Osteocyte (in vitro differentiated cells): ENCODE measurements at regions not wholly inside any gene's neighbourhood (a gene's known extent, or its start where the extent isn't known, plus 50 kb on each side); places are given as distances from the start of the nearest gene placed in this dataset.

ENCODE experiments used
- DNase-seq: peaks from one replicate; pipeline ENCODE4 v3.0.0; 2021; ENCODE audit warnings: mixed read lengths; ENCODE audit not compliant: unreplicated experiment; ENCODE audit errors: extremely low spot score
- H3K27ac Mint-ChIP-seq: one replicate; pipeline ENCODE4 v1.8.0; 2021; ENCODE audit warnings: mild to moderate bottlenecking, mixed read lengths; ENCODE audit not compliant: unreplicated experiment
- H3K27me3 Mint-ChIP-seq: one replicate; pipeline ENCODE4 v1.8.0; 2021; ENCODE audit warnings: mixed read lengths; ENCODE audit not compliant: unreplicated experiment
- H3K36me3 Mint-ChIP-seq: one replicate; pipeline ENCODE4 v1.8.0; 2021; ENCODE audit warnings: mixed read lengths; ENCODE audit not compliant: unreplicated experiment
- H3K4me1 Mint-ChIP-seq: one replicate; pipeline ENCODE4 v1.8.0; 2021; ENCODE audit warnings: mixed read lengths; ENCODE audit not compliant: unreplicated experiment
- H3K4me3 Mint-ChIP-seq: one replicate; pipeline ENCODE4 v1.8.0; 2021; ENCODE audit warnings: mild to moderate bottlenecking, moderate library complexity, mixed read lengths; ENCODE audit not compliant: unreplicated experiment
- H3K9me3 Mint-ChIP-seq: one replicate; pipeline ENCODE4 v1.8.0; 2021; ENCODE audit warnings: mixed read lengths; ENCODE audit not compliant: unreplicated experiment
- CTCF ChIP-seq: fragments of 200-600 bp; sonication (generic); IDR thresholded peaks from 2 replicates; pipeline ENCODE4 v1.5.0; 2021; ENCODE audit warnings: antibody characterized with exemption, mild to moderate bottlenecking, moderate library complexity

GRCh38 chr3:194961149-194961548 is 275.5 kb downstream of the FAM43A start:
- no peak overlapping the region for H3K4me3 Mint-ChIP-seq
- DNase-seq: peak; percentile 78
- peaks cover 11% of the 10 kb centered on the region for H3K27me3 Mint-ChIP-seq
- H3K9me3 Mint-ChIP-seq: no peaks in the 10 kb centered on the region
- TF ChIP-seq CTCF: no peak
- no peaks in the 10 kb centered on the region for H3K36me3 Mint-ChIP-seq
- no peaks in the 10 kb centered on the region for H3K4me1 Mint-ChIP-seq
- no peak overlapping the region for H3K27ac Mint-ChIP-seq

- no peaks in the 10 kb centered on the region for H3K4me1 Mint-ChIP-seq
- H3K9me3 Mint-ChIP-seq: no peaks in the 10 kb centered on the region
- no peak for TF ChIP-seq CTCF
- no peak overlapping the region for H3K4me3 Mint-ChIP-seq
- no peaks in the 10 kb centered on the region for H3K36me3 Mint-ChIP-seq
- H3K27me3 Mint-ChIP-seq: peaks cover 12% of the 10 kb centered on the region
- DNase-seq: peak; percentile 38
- no peak overlapping the region for H3K27ac Mint-ChIP-seq
These were observed 275.9 kb downstream of the FAM43A start for GRCh38 chr3:194961571-194961970.

DNA sequence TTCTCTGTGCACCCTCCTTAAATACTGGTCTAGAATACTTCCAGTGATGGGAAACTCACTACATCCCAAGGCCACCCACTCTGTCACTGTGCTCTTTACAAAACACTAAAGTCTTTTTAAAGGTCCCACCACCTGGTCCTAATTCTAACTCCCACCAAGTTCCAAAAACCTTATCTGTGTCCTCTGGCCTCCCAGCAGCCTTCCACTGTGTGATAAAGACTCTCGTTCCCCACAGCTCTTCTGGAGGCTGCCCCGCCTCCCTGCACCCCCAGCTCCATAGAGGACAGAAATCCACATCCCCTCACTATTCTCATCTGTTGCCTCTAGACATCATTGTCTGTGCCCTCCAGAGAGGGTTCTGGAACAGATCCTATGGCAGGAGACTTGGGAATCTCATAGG is 276.4 kb downstream of the FAM43A start:
- H3K4me3 Mint-ChIP-seq: no peak overlapping the region
- DNase-seq: peak; percentile 42
- H3K9me3 Mint-ChIP-seq: no peaks in the 10 kb centered on the region
- H3K36me3 Mint-ChIP-seq: no peaks in the 10 kb centered on the region
- H3K4me1 Mint-ChIP-seq: no peaks in the 10 kb centered on the region
- TF ChIP-seq CTCF: no peak
- H3K27me3 Mint-ChIP-seq: peaks cover 17% of the 10 kb centered on the region
- no peak overlapping the region for H3K27ac Mint-ChIP-seq

DNA sequence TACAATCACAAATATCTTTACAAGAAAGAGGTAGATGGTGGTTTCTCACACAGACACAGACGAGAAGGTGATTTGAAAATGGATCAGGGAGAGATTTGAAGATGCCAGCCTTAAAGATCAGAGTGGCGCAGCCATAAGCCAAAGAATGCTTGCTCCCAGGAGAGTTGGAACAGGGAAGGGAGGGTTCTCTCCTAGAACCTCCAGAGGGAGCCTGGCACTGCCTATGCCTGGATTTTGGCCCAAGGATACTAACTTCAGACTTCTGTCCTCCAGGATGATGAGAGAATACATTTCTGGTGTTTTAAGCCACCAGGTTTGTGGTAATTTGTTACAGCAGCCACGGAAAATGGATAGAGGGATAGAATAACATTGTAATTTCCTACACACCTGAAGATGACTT is 279.1 kb downstream of the FAM43A start:
- H3K36me3 Mint-ChIP-seq: no peaks in the 10 kb centered on the region
- TF ChIP-seq CTCF: peak; percentile 14
- no peak overlapping the region for H3K4me3 Mint-ChIP-seq
- H3K9me3 Mint-ChIP-seq: no peaks in the 10 kb centered on the region
- peaks cover 37% of the 10 kb centered on the region for H3K27me3 Mint-ChIP-seq
- no peaks in the 10 kb centered on the region for H3K4me1 Mint-ChIP-seq
- no peak for DNase-seq
- no peak overlapping the region for H3K27ac Mint-ChIP-seq

DNA sequence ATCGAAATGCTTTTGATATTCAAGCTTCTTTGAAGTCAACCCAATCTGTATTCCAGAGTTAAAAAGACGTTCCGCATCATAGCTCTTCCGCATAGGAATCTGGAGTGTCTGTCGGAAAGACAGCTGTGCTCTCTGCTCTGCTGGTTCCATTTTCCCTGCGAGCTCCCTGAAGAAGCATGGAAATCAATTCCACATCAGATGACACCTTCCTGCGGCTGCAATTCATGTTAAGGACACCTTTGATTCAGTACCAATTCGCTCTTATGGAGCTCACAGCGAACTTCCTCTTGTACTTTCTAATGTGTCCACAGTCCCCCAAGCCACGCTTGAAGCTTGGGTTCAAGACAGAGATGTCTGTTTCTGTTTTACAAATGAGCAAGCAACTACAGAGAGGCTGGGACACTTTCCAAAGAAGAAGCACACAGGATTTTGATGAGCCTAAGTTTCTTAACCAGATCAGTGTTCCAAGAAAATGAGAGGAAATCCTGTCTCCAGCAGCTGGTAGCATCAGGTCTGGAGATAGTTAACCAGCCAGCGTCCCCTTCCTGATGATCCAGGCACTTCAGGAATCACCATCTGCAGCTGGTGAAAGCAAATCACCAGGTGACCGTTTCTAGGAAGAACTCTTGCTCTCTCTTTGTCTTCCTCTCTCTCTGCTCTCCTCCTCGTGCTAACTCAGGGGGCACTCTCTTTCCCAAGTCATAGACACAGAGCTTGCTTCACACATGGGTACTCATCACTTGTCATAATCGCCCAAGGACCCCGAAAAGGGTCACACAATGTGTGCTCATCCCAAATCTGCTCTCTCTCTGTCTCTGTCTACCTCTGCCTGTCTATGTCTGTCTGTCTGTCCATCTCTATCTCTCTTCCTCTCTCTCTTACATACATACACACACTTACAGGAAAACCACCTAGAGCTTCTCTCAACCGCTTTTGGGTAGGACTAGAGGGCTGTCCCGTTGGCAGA is 281.8 kb downstream of the FAM43A start:
- peaks cover 2% of the 10 kb centered on the region for H3K36me3 Mint-ChIP-seq
- peak; percentile 44 for DNase-seq
- peaks cover 6% of the 10 kb centered on the region for H3K9me3 Mint-ChIP-seq
- TF ChIP-seq CTCF: no peak
- peaks cover 44% of the 10 kb centered on the region for H3K27me3 Mint-ChIP-seq
- H3K27ac Mint-ChIP-seq: no peak overlapping the region
- H3K4me3 Mint-ChIP-seq: no peak overlapping the region
- no peaks in the 10 kb centered on the region for H3K4me1 Mint-ChIP-seq
